ENCODE measurements at regions not wholly inside any gene's neighbourhood (a gene's known extent, or its start where the extent isn't known, plus 50 kb on each side); places are given as distances from the start of the nearest gene placed in this dataset.

GRCh38 chr4:159429693-159430035 lies 326.8 kb downstream of the RAPGEF2 start (continued):
- TF ChIP-seq RXRA (IDR thresholded peaks at IDR 0.05; ENCODE audit: insufficient read depth, low read depth, low read length) (no peak), CEBPB (IDR thresholded peaks at IDR 0.05; ENCODE audit: low read depth, low read length) (no peak)

Data from H1 (cell line).